HFFc6 (cell line): ENCODE measurements at regions not wholly inside any gene's neighbourhood (a gene's known extent, or its start where the extent isn't known, plus 50 kb on each side); places are given as distances from the start of the nearest gene placed in this dataset.

ENCODE experiments used
- DNase-seq: peaks from one replicate; pipeline ENCODE4 v3.0.0-alpha.2; 2018
- H3K27ac Mint-ChIP-seq: 2 replicates; pipeline ENCODE4 v1.8.0; 2020; ENCODE audit warnings: mild to moderate bottlenecking, mixed read lengths
- H3K27me3 Mint-ChIP-seq: 2 replicates; pipeline ENCODE4 v1.8.0; 2021; ENCODE audit warnings: mild to moderate bottlenecking, moderate library complexity, mixed read lengths; ENCODE audit not compliant: insufficient read depth
- H3K36me3 Mint-ChIP-seq: 2 replicates; pipeline ENCODE4 v1.8.0; 2021; ENCODE audit warnings: low read depth, mixed read lengths
- H3K4me1 Mint-ChIP-seq: 2 replicates; pipeline ENCODE4 v1.8.0; 2020; ENCODE audit warnings: low read depth, mixed read lengths
- H3K4me3 Mint-ChIP-seq: 2 replicates; pipeline ENCODE4 v1.8.0; 2020; ENCODE audit warnings: mild to moderate bottlenecking, moderate library complexity, mixed read lengths
- H3K9me3 Mint-ChIP-seq: 2 replicates; pipeline ENCODE4 v1.8.0; 2020; ENCODE audit warnings: mild to moderate bottlenecking, mixed read lengths
- TF ChIP-seq, protein P1 (sequence below): fragments of 200-600 bp; sonication (generic); IDR thresholded peaks from 2 replicates; pipeline ENCODE4 v1.5.0; 2021; ENCODE audit warnings: antibody characterized with exemption, mild to moderate bottlenecking

DNA sequence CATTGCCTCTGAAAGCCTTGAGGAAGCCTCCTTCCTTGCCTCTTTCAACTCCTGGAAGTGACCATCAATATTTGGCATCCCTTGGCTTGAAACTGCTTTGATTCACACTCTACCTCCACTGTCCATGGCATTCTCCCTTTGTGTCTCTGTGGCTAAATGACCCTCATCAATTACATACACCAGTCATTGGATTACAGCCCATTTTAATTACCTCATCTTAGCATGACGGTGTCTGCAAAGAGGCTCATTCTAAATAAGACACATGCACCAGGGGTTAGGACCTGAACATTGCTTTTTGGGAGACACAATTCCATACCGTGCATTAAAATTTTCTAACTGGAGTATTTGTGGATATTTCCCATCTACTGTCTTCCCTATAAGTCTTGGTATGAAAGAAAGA, 60.7 kb upstream of the FAM9A start:
- H3K27me3 Mint-ChIP-seq, result peaks cover 9% of the 10 kb centered on the region

DNA sequence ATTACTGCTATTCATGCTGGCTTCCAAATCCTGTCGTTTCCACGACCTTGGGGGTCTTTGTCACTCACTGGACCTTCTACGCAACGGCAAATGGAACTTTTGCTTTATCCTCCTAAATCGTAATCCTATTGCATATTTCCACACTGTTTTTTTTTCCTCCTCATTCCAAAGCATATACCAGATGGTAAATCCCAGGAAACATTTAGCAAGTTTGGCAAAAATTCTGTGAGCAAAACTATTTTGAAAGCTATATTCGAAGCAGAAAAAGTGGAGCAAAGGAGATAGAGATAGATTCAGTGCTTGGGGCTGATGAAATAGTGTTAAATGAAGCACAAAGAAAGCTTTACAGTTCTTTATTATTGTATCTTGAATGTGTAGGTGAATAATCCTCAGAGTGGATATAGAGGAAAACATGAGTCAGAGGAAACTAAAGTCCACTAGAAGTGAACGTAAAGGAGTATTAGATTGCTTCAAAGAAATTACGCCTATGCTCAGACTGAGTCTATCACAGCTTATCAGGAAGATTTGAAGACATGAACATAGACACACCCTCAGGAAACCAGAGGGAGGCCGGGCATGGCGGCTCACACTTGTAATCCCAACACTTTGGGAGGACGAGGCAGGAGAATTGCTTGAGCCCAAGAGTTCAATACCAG, 50.2 kb upstream of the FAM9A start:
- no peak for DNase-seq
- TF ChIP-seq, protein P1, sequence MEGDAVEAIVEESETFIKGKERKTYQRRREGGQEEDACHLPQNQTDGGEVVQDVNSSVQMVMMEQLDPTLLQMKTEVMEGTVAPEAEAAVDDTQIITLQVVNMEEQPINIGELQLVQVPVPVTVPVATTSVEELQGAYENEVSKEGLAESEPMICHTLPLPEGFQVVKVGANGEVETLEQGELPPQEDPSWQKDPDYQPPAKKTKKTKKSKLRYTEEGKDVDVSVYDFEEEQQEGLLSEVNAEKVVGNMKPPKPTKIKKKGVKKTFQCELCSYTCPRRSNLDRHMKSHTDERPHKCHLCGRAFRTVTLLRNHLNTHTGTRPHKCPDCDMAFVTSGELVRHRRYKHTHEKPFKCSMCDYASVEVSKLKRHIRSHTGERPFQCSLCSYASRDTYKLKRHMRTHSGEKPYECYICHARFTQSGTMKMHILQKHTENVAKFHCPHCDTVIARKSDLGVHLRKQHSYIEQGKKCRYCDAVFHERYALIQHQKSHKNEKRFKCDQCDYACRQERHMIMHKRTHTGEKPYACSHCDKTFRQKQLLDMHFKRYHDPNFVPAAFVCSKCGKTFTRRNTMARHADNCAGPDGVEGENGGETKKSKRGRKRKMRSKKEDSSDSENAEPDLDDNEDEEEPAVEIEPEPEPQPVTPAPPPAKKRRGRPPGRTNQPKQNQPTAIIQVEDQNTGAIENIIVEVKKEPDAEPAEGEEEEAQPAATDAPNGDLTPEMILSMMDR, result no peak
- Mint-ChIP-seq H3K4me3 (no peak overlapping the region), H3K9me3 (no peaks in the 10 kb centered on the region), H3K36me3 (no peaks in the 10 kb centered on the region), H3K4me1 (peaks cover 18% of the 10 kb centered on the region), H3K27me3 (peaks cover 4% of the 10 kb centered on the region), H3K27ac (no peak overlapping the region)

More for the DNA sequence above, 60.7 kb upstream of the FAM9A start:
- Mint-ChIP-seq H3K36me3 (no peaks in the 10 kb centered on the region), H3K9me3 (no peaks in the 10 kb centered on the region), H3K27ac (no peak overlapping the region), H3K4me1 (no peaks in the 10 kb centered on the region), H3K4me3 (no peak overlapping the region)
- TF ChIP-seq, protein P1, result no peak
- no peak for DNase-seq
